WI38 (cell line): ENCODE measurements at regions not wholly inside any gene's neighbourhood (a gene's known extent, or its start where the extent isn't known, plus 50 kb on each side); places are given as distances from the start of the nearest gene placed in this dataset.

Source experiments
- H3K4me3 ChIP-seq: 2 replicates; pipeline ENCODE4 v1.5.1; 2011; ENCODE audit warnings: low read depth, mild to moderate bottlenecking, control low read depth, low read length
- CTCF ChIP-seq: IDR thresholded peaks from 2 replicates; pipeline ENCODE4 v1.5.1; 2012; ENCODE audit warnings: low read depth, mild to moderate bottlenecking, control low read depth, low read length

- TF ChIP-seq CTCF = no peak
- no peak overlapping the region for H3K4me3 ChIP-seq
These were observed 86.8 kb upstream of the STARD13 start for GRCh38 chr13:33372251-33372919.

- TF ChIP-seq CTCF = no peak
- no peak overlapping the region for H3K4me3 ChIP-seq
These were observed 88.1 kb upstream of the STARD13 start for GRCh38 chr13:33373624-33374023.

GRCh38 chr13:33375421-33375820 is 89.9 kb upstream of the STARD13 start:
- H3K4me3 ChIP-seq = no peak overlapping the region
- no peak for TF ChIP-seq CTCF

- H3K4me3 ChIP-seq = no peak overlapping the region
- no peak for TF ChIP-seq CTCF
These were observed 90.7 kb upstream of the STARD13 start for GRCh38 chr13:33376212-33376611.

- no peak for TF ChIP-seq CTCF
- no peak overlapping the region for H3K4me3 ChIP-seq
These were observed 91.9 kb upstream of the STARD13 start for GRCh38 chr13:33377411-33377810.

- H3K4me3 ChIP-seq = no peak overlapping the region
- no peak for TF ChIP-seq CTCF
These were observed 92.3 kb upstream of the STARD13 start for GRCh38 chr13:33377825-33378224.

GRCh38 chr13:33379608-33380007 is 94.1 kb upstream of the STARD13 start:
- H3K4me3 ChIP-seq = no peak overlapping the region
- no peak for TF ChIP-seq CTCF
